Body of pancreas (tissue), 4 donors: ENCODE measurements at regions not wholly inside any gene's neighbourhood (a gene's known extent, or its start where the extent isn't known, plus 50 kb on each side); places are given as distances from the start of the nearest gene placed in this dataset.

Experiments used
- ATAC-seq: fragments of 150-250 bp; one replicate; pipeline ENCODE4 v1.9.1; 2016
- DNase-seq, 4 donors: peaks; one replicate each; pipeline ENCODE4 v3.0.0-alpha.2; 2019
- H3K27ac ChIP-seq, 4 donors: fragments of 200-600 bp; sonication (generic); 1 replicate in 3 of 4; 2 replicates in 1 of 4; pipeline versions ENCODE4 v1.5.1 to v1.6.1; 2016 to 2019; ENCODE audit warnings: mild to moderate bottlenecking in 1 of 4, mixed read lengths in 1 of 4, moderate library complexity in 1 of 4
- H3K27me3 ChIP-seq, 2 donors: fragments of 200-600 bp; sonication (generic); one replicate each; pipeline ENCODE4 v1.6.0; 2016; ENCODE audit warnings: mild to moderate bottlenecking in 1 of 2
- H3K36me3 ChIP-seq, 2 donors: fragments of 200-600 bp; sonication (generic); replicated peaks in 1 of 2; 2 replicates each; pipeline ENCODE4 v1.5.1; 2016; ENCODE audit warnings: low read depth in 2 of 2; ENCODE audit not compliant: insufficient read depth in 1 of 2
- H3K4me1 ChIP-seq: fragments of 200-600 bp; sonication (generic); one replicate; pipeline ENCODE4 v1.6.0; 2016
- H3K4me3 ChIP-seq, 2 donors: fragments of 200-600 bp; sonication (generic); 1 replicate in 1 of 2; 2 replicates in 1 of 2; pipeline ENCODE4 v1.5.1; 2016 to 2019
- H3K9me3 ChIP-seq, 3 donors: fragments of 200-600 bp; sonication (generic); 1 replicate in 2 of 3; 2 replicates in 1 of 3; pipeline ENCODE4 v1.5.1; 2016
- POLR2A ChIP-seq, 3 donors: fragments of 450-650 bp; IDR thresholded peaks; one replicate each; pipeline ENCODE4 v1.6.1; 2016; ENCODE audit warnings: antibody characterized with exemption in 3 of 3, mild to moderate bottlenecking in 2 of 3
- WGBS, 2 donors: methylation state at CpG; one replicate each; pipeline ENCODE4 v1.1.5; 2017; 5-methylcytosine and 5-hydroxymethylcytosine counted together
- intact Hi-C: fragments of 100-400 bp; cut with DNase I; formaldehyde crosslinking; loops from one replicate; pipeline ENCODE4 v1.15.1; 2023
- TF ChIP-seq, protein P1 (sequence below), 7 experiments: fragments of 450-650 bp in 4 of 7; fragments of 200-600 bp in 3 of 7; sonication (generic) in 3 of 7; IDR thresholded peaks; one replicate each; pipeline ENCODE4 v1.5.1; 2016 to 2019; ENCODE audit warnings: antibody characterized with exemption in 7 of 7

DNA sequence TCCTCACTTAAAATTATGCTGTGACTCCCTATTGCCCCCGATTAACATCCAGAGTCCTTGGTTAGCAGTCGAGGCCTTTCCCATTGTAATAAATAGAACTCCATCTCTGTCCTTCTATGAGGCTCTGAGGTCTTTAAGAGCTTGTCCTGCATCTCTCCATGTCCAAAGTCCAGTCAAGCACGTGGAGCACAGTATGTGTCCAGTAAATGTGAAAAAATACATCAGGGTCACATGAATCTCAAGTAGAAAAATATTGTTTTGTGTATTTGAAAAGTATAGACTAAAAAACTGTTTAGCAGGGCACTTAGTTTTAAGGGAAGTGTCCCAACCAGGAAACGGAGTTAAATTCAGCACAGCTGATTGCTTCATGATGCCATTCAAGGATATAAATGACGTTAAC is 298.8 kb upstream of the TENM4 start:
- no peak for TF ChIP-seq POLR2A (IDR thresholded peaks at IDR 0.05)
- TF ChIP-seq, protein P1, sequence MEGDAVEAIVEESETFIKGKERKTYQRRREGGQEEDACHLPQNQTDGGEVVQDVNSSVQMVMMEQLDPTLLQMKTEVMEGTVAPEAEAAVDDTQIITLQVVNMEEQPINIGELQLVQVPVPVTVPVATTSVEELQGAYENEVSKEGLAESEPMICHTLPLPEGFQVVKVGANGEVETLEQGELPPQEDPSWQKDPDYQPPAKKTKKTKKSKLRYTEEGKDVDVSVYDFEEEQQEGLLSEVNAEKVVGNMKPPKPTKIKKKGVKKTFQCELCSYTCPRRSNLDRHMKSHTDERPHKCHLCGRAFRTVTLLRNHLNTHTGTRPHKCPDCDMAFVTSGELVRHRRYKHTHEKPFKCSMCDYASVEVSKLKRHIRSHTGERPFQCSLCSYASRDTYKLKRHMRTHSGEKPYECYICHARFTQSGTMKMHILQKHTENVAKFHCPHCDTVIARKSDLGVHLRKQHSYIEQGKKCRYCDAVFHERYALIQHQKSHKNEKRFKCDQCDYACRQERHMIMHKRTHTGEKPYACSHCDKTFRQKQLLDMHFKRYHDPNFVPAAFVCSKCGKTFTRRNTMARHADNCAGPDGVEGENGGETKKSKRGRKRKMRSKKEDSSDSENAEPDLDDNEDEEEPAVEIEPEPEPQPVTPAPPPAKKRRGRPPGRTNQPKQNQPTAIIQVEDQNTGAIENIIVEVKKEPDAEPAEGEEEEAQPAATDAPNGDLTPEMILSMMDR (IDR thresholded peaks at IDR 0.05): no peak
- Histone ChIP-seq H3K4me1 (no peaks in the 10 kb centered on the region), H3K27me3 (no peaks in the 10 kb centered on the region), H3K9me3 (no peaks in the 10 kb centered on the region), H3K36me3 (no peaks in the 10 kb centered on the region), H3K4me3 (no peak overlapping the region), H3K27ac (no peak overlapping the region)
- 34 to 39% methylated on average over 5 of the region's 5 CpGs for WGBS, 2 donors
- DNase-seq (no peak), ATAC-seq (no peak)
- intact Hi-C loops: no loop called here

DNA sequence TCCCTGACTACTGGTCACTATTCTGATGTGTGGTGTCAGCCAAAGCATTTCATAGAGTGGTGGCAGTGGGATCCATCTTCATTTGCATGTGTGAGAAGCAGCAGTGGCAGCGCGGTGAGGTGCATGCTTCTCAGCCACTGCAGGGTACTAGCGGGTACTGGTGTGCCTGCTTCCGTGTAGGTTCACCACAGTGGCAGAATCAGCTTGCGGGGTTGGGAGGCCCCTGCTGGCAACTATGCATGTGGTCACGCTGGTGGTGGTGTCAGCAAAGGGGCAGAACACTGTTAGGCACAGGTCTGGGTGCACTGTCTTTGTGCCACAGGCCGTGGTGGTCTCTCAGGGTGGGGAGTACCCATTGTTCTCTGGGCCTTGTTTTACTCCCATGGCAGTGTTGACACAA is 286.4 kb upstream of the TENM4 start:
- DNase-seq (no peak), ATAC-seq (no peak)
- intact Hi-C loops: no loop called here
- no peak overlapping the region for H3K4me3 ChIP-seq
- no peaks in the 10 kb centered on the region for H3K27me3 ChIP-seq
- TF ChIP-seq, protein P1 (IDR thresholded peaks at IDR 0.05): no peak
- no peak for TF ChIP-seq POLR2A (IDR thresholded peaks at IDR 0.05)
- WGBS, 2 donors: 78 to 95% methylated on average over 7 of the region's 7 CpGs
- no peak overlapping the region for H3K27ac ChIP-seq
- no peaks in the 10 kb centered on the region for H3K4me1 ChIP-seq
- H3K36me3 ChIP-seq: no peaks in the 10 kb centered on the region
- H3K9me3 ChIP-seq: no peaks in the 10 kb centered on the region

DNA sequence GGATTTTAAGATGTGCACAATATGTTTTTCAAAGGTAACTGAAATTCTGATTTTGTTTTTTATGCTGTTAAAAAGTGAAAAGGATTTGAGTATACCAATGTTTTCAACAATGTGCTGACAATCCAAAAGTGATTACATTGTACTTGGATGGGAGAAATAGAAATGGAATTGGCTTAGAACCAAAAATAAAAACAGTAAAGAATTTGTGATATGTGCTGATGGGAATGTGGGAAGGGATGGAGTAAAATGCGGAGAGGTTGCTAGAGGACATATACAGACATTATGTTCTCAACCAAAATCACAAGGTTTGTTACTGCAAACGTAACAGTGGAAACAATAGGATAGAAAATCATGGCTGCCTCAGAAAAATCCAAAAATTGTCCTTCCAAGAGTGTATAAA is 279.3 kb upstream of the TENM4 start:
- DNase-seq: no peak

DNA sequence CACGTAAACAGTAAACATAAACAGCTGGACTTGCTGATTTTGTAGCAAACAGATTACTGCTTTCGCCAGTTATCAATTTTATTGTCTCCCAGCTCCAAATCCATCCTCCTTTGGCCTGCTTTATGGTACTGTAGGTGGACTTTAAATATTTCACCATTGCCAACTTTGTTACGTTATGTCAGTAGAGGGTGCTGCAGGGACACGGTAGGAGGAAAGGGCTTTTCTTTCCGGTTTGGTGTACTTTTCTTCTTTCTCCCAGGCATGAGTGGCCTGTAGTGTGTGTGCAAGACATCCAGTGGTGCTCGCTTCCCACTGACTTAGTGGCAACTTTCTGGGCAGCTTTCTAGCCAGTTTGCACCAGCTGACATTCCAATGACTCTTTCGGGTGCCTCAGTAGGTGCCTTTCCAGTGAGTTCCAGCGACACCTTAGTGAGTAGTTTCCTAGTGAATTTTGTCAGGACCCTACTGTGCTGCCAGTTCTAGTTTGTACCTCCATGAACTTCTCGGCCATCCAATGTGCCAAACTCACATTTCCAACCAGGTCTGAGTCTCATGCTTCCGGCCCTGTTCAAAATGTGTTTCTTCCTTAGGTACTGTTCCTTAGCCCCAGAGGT is 267.6 kb upstream of the TENM4 start:
- peak in 1 of 4 donors; percentile 7 for DNase-seq
- intact Hi-C loops: no loop called here
- WGBS, 2 donors: 45 to 50% methylated on average over 10 of the region's 10 CpGs

More for the DNA sequence above, 279.3 kb upstream of the TENM4 start:
- 45 to 68% methylated on average over 2 of the region's 2 CpGs for WGBS, 2 donors
- Histone ChIP-seq H3K9me3 (no peaks in the 10 kb centered on the region), H3K36me3 (no peaks in the 10 kb centered on the region), H3K4me3 (no peak overlapping the region), H3K4me1 (no peaks in the 10 kb centered on the region), H3K27ac (no peak overlapping the region), H3K27me3 (no peaks in the 10 kb centered on the region)
- intact Hi-C loops: no loop called here
- TF ChIP-seq, protein P1 (IDR thresholded peaks at IDR 0.05): no peak
- TF ChIP-seq POLR2A (IDR thresholded peaks at IDR 0.05): no peak
- ATAC-seq: no peak

More for the DNA sequence above, 267.6 kb upstream of the TENM4 start:
- no peaks in the 10 kb centered on the region for H3K27me3 ChIP-seq
- no peak for ATAC-seq
- H3K4me1 ChIP-seq: no peaks in the 10 kb centered on the region
- no peaks in the 10 kb centered on the region for H3K36me3 ChIP-seq
- H3K4me3 ChIP-seq: no peak overlapping the region
- H3K9me3 ChIP-seq: no peaks in the 10 kb centered on the region
- no peak for TF ChIP-seq POLR2A (IDR thresholded peaks at IDR 0.05)
- TF ChIP-seq, protein P1 (IDR thresholded peaks at IDR 0.05): peak in 5 of 7 experiments; percentile 10 to 42 (median 34)
- H3K27ac ChIP-seq: no peak overlapping the region
